K562 (cell line): ENCODE measurements at regions not wholly inside any gene's neighbourhood (a gene's known extent, or its start where the extent isn't known, plus 50 kb on each side); places are given as distances from the start of the nearest gene placed in this dataset.

ENCODE experiments used
- ATAC-seq: fragments of 200-7000 bp; cut with Tn5 transposase; 3 replicates; pipeline ENCODE4 v1.9.1; 2020; ENCODE audit warnings: moderate library complexity
- BruUV-seq: library from RNA; stranded (reverse); fragments of 400-500 nt; replicated peaks from 2 replicates; lab custom pipeline; 2021; lab: Mats Ljungman, UMichigan
- CTCF ChIA-PET: fragments of 300-600 bp; formaldehyde crosslinking; extraction: SDS; loops from one replicate; lab custom pipeline; 2021; ENCODE audit warnings: low intra/inter-chr PET ratio; lab: Yijun Ruan, JAX
- POLR2A ChIA-PET: fragments of 300-600, 350-650 bp; sonication (Branson Sonifier 250); formaldehyde crosslinking; extraction: SDS; loops from one replicate; lab custom pipeline; 2021; ENCODE audit warnings: antibody characterized with exemption, inconsistent platforms; lab: Yijun Ruan, JAX
- DNase-seq, 4 experiments: peaks; one replicate each; pipeline versions ENCODE4 v3.0.0 to v3.0.0-alpha.2; 2011 to 2018; ENCODE audit warnings: low spot score in 3 of 4, mixed read lengths in 3 of 4; ENCODE audit errors: extremely low read depth in 1 of 4
- FAIRE-seq: peaks from 2 replicates; lab custom pipeline; 2011; peaks lifted over from hg19 to GRCh38; lab: Jason Lieb, UNC
- H2AFZ ChIP-seq: 2 replicates; pipeline ENCODE4 v1.6.0; 2011; ENCODE audit warnings: low read depth, low read length, control low read depth, inconsistent platforms
- H3K27ac ChIP-seq: fragments of 200-600 bp; 3 replicates; pipeline ENCODE4 v1.8.0; 2011; ENCODE audit warnings: low read depth, mild to moderate bottlenecking, control low read depth, inconsistent platforms, low read length, moderate library complexity, mixed read lengths; ENCODE audit errors: extremely low read depth
- H3K27me3 ChIP-seq, 2 experiments: fragments of 300-600 bp in 1 of 2; 2 replicates in 1 of 2; 3 replicates in 1 of 2; pipeline versions ENCODE4 v1.6.0 to v1.8.0; 2011; ENCODE audit warnings: inconsistent platforms in 2 of 2, low read length in 2 of 2, mild to moderate bottlenecking in 1 of 2, mixed read lengths in 1 of 2, moderate library complexity in 1 of 2; ENCODE audit not compliant: control insufficient read depth in 2 of 2, insufficient read depth in 2 of 2
- H3K36me3 ChIP-seq: fragments of 300-600 bp; 3 replicates; pipeline ENCODE4 v1.8.0; 2011; ENCODE audit warnings: mild to moderate bottlenecking, low read length, inconsistent platforms; ENCODE audit not compliant: control insufficient read depth, insufficient read depth
- H3K4me1 ChIP-seq, 2 experiments: fragments of 200-600 bp in 1 of 2; replicated peaks in 1 of 2; 2 replicates in 1 of 2; 3 replicates in 1 of 2; pipeline versions ENCODE4 v1.5.1 to v1.8.0; 2011; ENCODE audit warnings: inconsistent platforms in 2 of 2, low read length in 2 of 2, mild to moderate bottlenecking in 1 of 2, mixed read lengths in 1 of 2, moderate library complexity in 1 of 2; ENCODE audit not compliant: control insufficient read depth in 2 of 2, insufficient read depth in 2 of 2
- H3K4me2 ChIP-seq: 2 replicates; pipeline ENCODE4 v1.6.1; 2011; ENCODE audit warnings: low read length, control low read depth, inconsistent platforms, mixed read lengths; ENCODE audit not compliant: insufficient read depth
- H3K4me3 ChIP-seq: fragments of 200-600 bp; sonication (generic), shearing (Covaris generic); 2 replicates; pipeline ENCODE4 v1.5.1; 2016; ENCODE audit warnings: control low read depth, inconsistent platforms
- H3K79me2 ChIP-seq: fragments of 200-600 bp; 3 replicates; pipeline ENCODE4 v1.8.0; 2011; ENCODE audit warnings: low read length, inconsistent platforms; ENCODE audit not compliant: control insufficient read depth, insufficient read depth
- H3K9ac ChIP-seq, 2 experiments: 2 replicates each; pipeline versions ENCODE4 v1.6.0 to v1.6.1; 2011; ENCODE audit warnings: low read depth in 2 of 2, low read length in 2 of 2, control low read depth in 1 of 2, inconsistent platforms in 1 of 2, mild to moderate bottlenecking in 1 of 2, mixed read lengths in 1 of 2; ENCODE audit not compliant: insufficient read depth in 1 of 2
- H3K9me1 ChIP-seq: one replicate; pipeline ENCODE4 v1.6.0; 2011; ENCODE audit warnings: inconsistent platforms, mild to moderate bottlenecking, low read length, moderate library complexity; ENCODE audit not compliant: control insufficient read depth, insufficient read depth
- H3K9me3 ChIP-seq: replicated peaks from 2 replicates; pipeline ENCODE4 v1.5.1; 2011; ENCODE audit warnings: low read depth, low read length, inconsistent platforms; ENCODE audit not compliant: control insufficient read depth, insufficient read depth
- H4K20me1 ChIP-seq: replicated peaks from 2 replicates; pipeline ENCODE4 v1.6.1; 2011; ENCODE audit warnings: low read length, inconsistent platforms, mixed read lengths; ENCODE audit not compliant: control insufficient read depth, insufficient read depth
- BRF1 ChIP-seq: IDR thresholded peaks from 3 replicates; pipeline ENCODE4 v1.6.1; 2011; ENCODE audit warnings: borderline replicate concordance, mild to moderate bottlenecking; ENCODE audit not compliant: insufficient read length; ENCODE audit errors: extremely low read depth
- C11orf30 ChIP-seq: fragments of 450-650 bp; IDR thresholded peaks from 2 replicates; pipeline ENCODE4 v1.6.1; 2016; ENCODE audit warnings: low read depth, mild to moderate bottlenecking
- CHD4 ChIP-seq: fragments of 200-600 bp; sonication (generic); IDR thresholded peaks from 3 replicates; pipeline ENCODE4 v1.6.1; 2012; ENCODE audit warnings: low read depth, mild to moderate bottlenecking, mixed read lengths, low read length, inconsistent platforms; ENCODE audit not compliant: insufficient read depth, insufficient replicate concordance, poor library complexity, severe bottlenecking
- DPF2 ChIP-seq: fragments of 450-650 bp; IDR thresholded peaks from 2 replicates; pipeline ENCODE4 v1.6.1; 2016
- ELF4 ChIP-seq: fragments of 450-650 bp; formaldehyde crosslinking; IDR thresholded peaks from 2 replicates; pipeline ENCODE4 v1.4.0; 2022; ENCODE audit warnings: missing genetic modification characterization
- EZH2 ChIP-seq: IDR thresholded peaks from 2 replicates; pipeline ENCODE4 v1.6.1; 2012; ENCODE audit warnings: low read depth, mild to moderate bottlenecking, inconsistent platforms, low read length, borderline replicate concordance
- HNRNPK ChIP-seq: fragments of 200-400 bp; formaldehyde crosslinking; IDR thresholded peaks from one replicate; pipeline ENCODE4 v1.6.1; 2018; ENCODE audit warnings: mild to moderate bottlenecking, low read depth, low read length; ENCODE audit not compliant: poor library complexity, severe bottlenecking
- IFI16 ChIP-seq: fragments of 250-450 bp; sonication (Bioruptor Pico); IDR thresholded peaks from 2 replicates; pipeline ENCODE4 v2.1.2; 2022; ENCODE audit warnings: mild to moderate bottlenecking, inconsistent platforms
- MCM5 ChIP-seq: fragments of 450-650 bp; IDR thresholded peaks from 2 replicates; pipeline ENCODE4 v1.6.1; 2016; ENCODE audit warnings: low read depth
- PRPF4 ChIP-seq: fragments of 200-400 bp; formaldehyde crosslinking; IDR thresholded peaks from one replicate; pipeline ENCODE4 v1.6.1; 2017; ENCODE audit warnings: low read length, low read depth, mild to moderate bottlenecking; ENCODE audit not compliant: insufficient read depth, poor library complexity, severe bottlenecking
- SMAD4 ChIP-seq: fragments of 250-450 bp; sonication (Bioruptor Pico); conservative IDR thresholded peaks from 2 replicates; pipeline ENCODE4 v1.8.0; 2021; ENCODE audit warnings: inconsistent platforms, mild to moderate bottlenecking, moderate library complexity
- U2AF2 ChIP-seq: fragments of 200-400 bp; formaldehyde crosslinking; optimal IDR thresholded peaks from 2 replicates; pipeline ENCODE3; 2017; ENCODE audit warnings: low read depth, mild to moderate bottlenecking, low read length
- ZNF12 ChIP-seq: sonication (generic); formaldehyde crosslinking; IDR thresholded peaks from 2 replicates; pipeline ENCODE4 v1.4.0; 2020; ENCODE audit warnings: mild to moderate bottlenecking, missing genetic modification reagents
- ZNF282 ChIP-seq: sonication (generic); formaldehyde crosslinking; IDR thresholded peaks from 2 replicates; pipeline ENCODE4 v1.8.1; 2023; ENCODE audit warnings: missing genetic modification reagents
- WGBS: fragments of 100-300 bp; shearing (Covaris generic); methylation state at CpG from one replicate; pipeline ENCODE4 v1.1.6; 2016; ENCODE audit warnings: low coverage, mixed read lengths; ENCODE audit not compliant: insufficient coverage; ENCODE audit errors: missing lambda C conversion rate; 5-methylcytosine and 5-hydroxymethylcytosine counted together
- in situ Hi-C: fragments of 300-500 bp; cut with MboI; formaldehyde crosslinking; loops from 4 replicates; pipeline ENCODE4 v1.15.0; 2018; ENCODE audit warnings: inconsistent platforms, mixed read lengths
- intact Hi-C: fragments of 100-400 bp; cut with micrococcal nuclease; formaldehyde crosslinking; loops from 2 replicates; pipeline ENCODE4 v1.14.2; 2022
- TF ChIP-seq, protein P1 (sequence below): fragments of 450-650 bp; formaldehyde crosslinking; IDR thresholded peaks from 2 replicates; pipeline ENCODE4 v1.4.0; 2020; ENCODE audit warnings: mild to moderate bottlenecking
- TF ChIP-seq, protein P2 (sequence below): sonication (generic); formaldehyde crosslinking; IDR thresholded peaks from 2 replicates; pipeline ENCODE4 v1.8.1; 2022; ENCODE audit warnings: missing genetic modification reagents
- TF ChIP-seq, protein P3 (sequence below): sonication (generic); formaldehyde crosslinking; IDR thresholded peaks from 2 replicates; pipeline ENCODE4 v1.8.0; 2022; ENCODE audit warnings: mild to moderate bottlenecking, missing genetic modification reagents
- TF ChIP-seq, protein P4 (sequence below): sonication (generic); formaldehyde crosslinking; IDR thresholded peaks from 2 replicates; pipeline ENCODE4 v1.4.0; 2020; ENCODE audit warnings: mild to moderate bottlenecking, missing genetic modification reagents

DNA sequence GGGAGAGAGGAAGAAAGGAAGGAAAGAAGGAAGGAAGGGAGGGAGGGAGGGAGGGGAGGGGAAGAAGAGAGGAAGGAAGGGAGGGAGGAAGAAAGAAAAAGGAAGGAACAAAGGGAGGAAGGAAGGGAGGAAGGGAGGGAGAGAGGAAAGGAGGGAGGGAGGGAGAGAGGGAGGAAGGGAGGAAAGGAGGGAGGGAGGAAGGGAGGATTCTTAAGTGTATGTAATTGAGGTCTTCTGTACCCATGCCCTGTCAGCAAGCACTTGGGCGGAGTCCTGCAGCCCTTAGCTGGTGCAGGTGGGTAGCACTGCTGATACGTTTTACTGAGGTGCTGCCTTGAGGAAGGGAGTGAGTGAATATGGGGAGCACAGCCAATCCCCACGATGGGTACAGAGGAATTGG, 56.9 kb upstream of the RASD2 start:
- H3K36me3 ChIP-seq, result no peaks in the 10 kb centered on the region
- H3K9ac ChIP-seq, result no peak overlapping the region
- TF ChIP-seq ZNF12 (CRISPR knock-in tag), result no peak
- TF ChIP-seq C11orf30, result no peak
- TF ChIP-seq ELF4, result no peak
- TF ChIP-seq MCM5, result no peak
- no peak for TF ChIP-seq PRPF4
- TF ChIP-seq EZH2, result no peak
- TF ChIP-seq HNRNPK, result no peak
- no peak for TF ChIP-seq BRF1
- no peak for TF ChIP-seq DPF2
- TF ChIP-seq, protein P1, sequence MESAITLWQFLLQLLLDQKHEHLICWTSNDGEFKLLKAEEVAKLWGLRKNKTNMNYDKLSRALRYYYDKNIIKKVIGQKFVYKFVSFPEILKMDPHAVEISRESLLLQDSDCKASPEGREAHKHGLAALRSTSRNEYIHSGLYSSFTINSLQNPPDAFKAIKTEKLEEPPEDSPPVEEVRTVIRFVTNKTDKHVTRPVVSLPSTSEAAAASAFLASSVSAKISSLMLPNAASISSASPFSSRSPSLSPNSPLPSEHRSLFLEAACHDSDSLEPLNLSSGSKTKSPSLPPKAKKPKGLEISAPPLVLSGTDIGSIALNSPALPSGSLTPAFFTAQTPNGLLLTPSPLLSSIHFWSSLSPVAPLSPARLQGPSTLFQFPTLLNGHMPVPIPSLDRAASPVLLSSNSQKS (CRISPR knock-in tag), result no peak
- no peak for TF ChIP-seq ZNF282 (CRISPR knock-in tag)
- no peak for TF ChIP-seq U2AF2
- TF ChIP-seq CHD4, result no peak
- TF ChIP-seq, protein P2, sequence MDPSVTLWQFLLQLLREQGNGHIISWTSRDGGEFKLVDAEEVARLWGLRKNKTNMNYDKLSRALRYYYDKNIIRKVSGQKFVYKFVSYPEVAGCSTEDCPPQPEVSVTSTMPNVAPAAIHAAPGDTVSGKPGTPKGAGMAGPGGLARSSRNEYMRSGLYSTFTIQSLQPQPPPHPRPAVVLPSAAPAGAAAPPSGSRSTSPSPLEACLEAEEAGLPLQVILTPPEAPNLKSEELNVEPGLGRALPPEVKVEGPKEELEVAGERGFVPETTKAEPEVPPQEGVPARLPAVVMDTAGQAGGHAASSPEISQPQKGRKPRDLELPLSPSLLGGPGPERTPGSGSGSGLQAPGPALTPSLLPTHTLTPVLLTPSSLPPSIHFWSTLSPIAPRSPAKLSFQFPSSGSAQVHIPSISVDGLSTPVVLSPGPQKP, result no peak
- TF ChIP-seq, protein P3, sequence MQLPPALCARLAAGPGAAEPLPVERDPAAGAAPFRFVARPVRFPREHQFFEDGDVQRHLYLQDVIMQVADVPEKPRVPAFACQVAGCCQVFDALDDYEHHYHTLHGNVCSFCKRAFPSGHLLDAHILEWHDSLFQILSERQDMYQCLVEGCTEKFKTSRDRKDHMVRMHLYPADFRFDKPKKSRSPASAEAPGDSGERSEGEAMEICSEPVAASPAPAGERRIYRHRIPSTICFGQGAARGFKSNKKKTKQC (CRISPR knock-in tag), result no peak
- no peak for TF ChIP-seq IFI16 (CRISPR knock-in tag)
- TF ChIP-seq, protein P4, sequence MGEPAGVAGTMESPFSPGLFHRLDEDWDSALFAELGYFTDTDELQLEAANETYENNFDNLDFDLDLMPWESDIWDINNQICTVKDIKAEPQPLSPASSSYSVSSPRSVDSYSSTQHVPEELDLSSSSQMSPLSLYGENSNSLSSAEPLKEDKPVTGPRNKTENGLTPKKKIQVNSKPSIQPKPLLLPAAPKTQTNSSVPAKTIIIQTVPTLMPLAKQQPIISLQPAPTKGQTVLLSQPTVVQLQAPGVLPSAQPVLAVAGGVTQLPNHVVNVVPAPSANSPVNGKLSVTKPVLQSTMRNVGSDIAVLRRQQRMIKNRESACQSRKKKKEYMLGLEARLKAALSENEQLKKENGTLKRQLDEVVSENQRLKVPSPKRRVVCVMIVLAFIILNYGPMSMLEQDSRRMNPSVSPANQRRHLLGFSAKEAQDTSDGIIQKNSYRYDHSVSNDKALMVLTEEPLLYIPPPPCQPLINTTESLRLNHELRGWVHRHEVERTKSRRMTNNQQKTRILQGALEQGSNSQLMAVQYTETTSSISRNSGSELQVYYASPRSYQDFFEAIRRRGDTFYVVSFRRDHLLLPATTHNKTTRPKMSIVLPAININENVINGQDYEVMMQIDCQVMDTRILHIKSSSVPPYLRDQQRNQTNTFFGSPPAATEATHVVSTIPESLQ (CRISPR knock-in tag), result no peak
- TF ChIP-seq SMAD4, result no peak
- TF ChIP-seq, all 486 proteins: peak for 0
- no peak overlapping the region for H3K4me3 ChIP-seq
- no peaks in the 10 kb centered on the region for H3K9me1 ChIP-seq
- BruUV-seq, result no TSS peak
- FAIRE-seq (no peak), ATAC-seq (no peak), DNase-seq (no peak)
- ChIA-PET POLR2A (interaction anchor here (1.2 kb wide), 1 partner anchor 14 kb away, joined by 4 read pairs; no protein-coding TSS in a partner anchor), CTCF (no interaction called here)
- H3K4me1 ChIP-seq, result peaks cover 6 to 7% of the 10 kb centered on the region in 2 experiments; a peak in 2 of 5 replicates
- intact Hi-C loops (no loop called here), in situ Hi-C loops (no loop called here)
- WGBS, result 0% methylated on average over 2 of the region's 3 CpGs
- no peaks in the 10 kb centered on the region for H3K9me3 ChIP-seq
- no peak overlapping the region for H3K4me2 ChIP-seq
- no peaks in the 10 kb centered on the region for H4K20me1 ChIP-seq
- no peaks in the 10 kb centered on the region for H3K79me2 ChIP-seq
- no peak overlapping the region for H2AFZ ChIP-seq
- H3K27ac ChIP-seq, result no peak overlapping the region
- H3K27me3 ChIP-seq, result peaks cover 2 to 29% of the 10 kb centered on the region in 2 experiments; a peak in 4 of 5 replicates
